ENCODE measurements at regions not wholly inside any gene's neighbourhood (a gene's known extent, or its start where the extent isn't known, plus 50 kb on each side); places are given as distances from the start of the nearest gene placed in this dataset.
A peak's percentile ranks its signal among the peaks of the same experiment; 100 is the strongest.

- ChIA-PET CTCF (interaction anchor here (0.7 kb wide), 1 partner anchor 950 kb away, joined by 3 read pairs; no protein-coding TSS in a partner anchor), POLR2A (no interaction called here)
- TF ChIP-seq ZNF610 (tag by site-specific recombination; IDR thresholded peaks at IDR 0.05; ENCODE audit: borderline replicate concordance) (no peak), ZNF521 (tag by site-specific recombination; IDR thresholded peaks at IDR 0.05) (no peak), ZNF600 (tag by site-specific recombination; IDR thresholded peaks at IDR 0.05) (no peak), ZNF621 (tag by site-specific recombination; IDR thresholded peaks at IDR 0.05) (no peak), PRDM1 (tag by site-specific recombination; IDR thresholded peaks at IDR 0.05) (no peak), ZNF513 (tag by site-specific recombination; IDR thresholded peaks at IDR 0.05) (no peak), ZNF10 (tag by site-specific recombination; IDR thresholded peaks at IDR 0.05) (no peak), ZNF121 (tag by site-specific recombination; IDR thresholded peaks at IDR 0.05) (no peak), ZNF514 (tag by site-specific recombination; IDR thresholded peaks at IDR 0.05) (no peak), ZNF830 (tag by site-specific recombination; IDR thresholded peaks at IDR 0.05; ENCODE audit: low read depth) (no peak), ZNF596 (tag by site-specific recombination; IDR thresholded peaks at IDR 0.05) (no peak), REST (tag by site-specific recombination; IDR thresholded peaks at IDR 0.05) (no peak), ZNF843 (tag by site-specific recombination; IDR thresholded peaks at IDR 0.05) (no peak), ZNF416 (tag by site-specific recombination; IDR thresholded peaks at IDR 0.05) (no peak), SALL2 (tag by site-specific recombination; IDR thresholded peaks at IDR 0.05; ENCODE audit: borderline replicate concordance) (no peak)
- Histone ChIP-seq H3K4me1 (ENCODE audit: control insufficient read depth, insufficient read depth, low read length) (no peaks in the 10 kb centered on the region), H3K36me3 (ENCODE audit: control insufficient read depth in 2 of 2, insufficient read depth in 1 of 2, low read length in 2 of 2) (no peaks in the 10 kb centered on the region), H3K9me3 (ENCODE audit: control insufficient read depth, insufficient read depth, low read depth, low read length) (no peaks in the 10 kb centered on the region), H3K27ac (ENCODE audit: extremely low read depth, low read depth, low read length) (no peak overlapping the region), H3K4me3 (ENCODE audit: low read depth, low read length) (no peak overlapping the region)
These were observed 471.4 kb downstream of the XPNPEP1 start for GRCh38 chr10:109451879-109452278.

- POLR2A ChIA-PET = no interaction called here
- Histone ChIP-seq H3K4me3 (ENCODE audit: low read depth, low read length) (no peak overlapping the region), H3K4me1 (ENCODE audit: control insufficient read depth, insufficient read depth, low read length) (no peaks in the 10 kb centered on the region), H3K36me3 (ENCODE audit: control insufficient read depth in 2 of 2, insufficient read depth in 1 of 2, low read length in 2 of 2) (no peaks in the 10 kb centered on the region), H3K9me3 (ENCODE audit: control insufficient read depth, insufficient read depth, low read depth, low read length) (no peaks in the 10 kb centered on the region), H3K27ac (ENCODE audit: extremely low read depth, low read depth, low read length) (no peak overlapping the region)
- TF ChIP-seq ZNF175 (tag by site-specific recombination; IDR thresholded peaks at IDR 0.05) (no peak), ZNF394 (tag by site-specific recombination; IDR thresholded peaks at IDR 0.05; ENCODE audit: borderline replicate concordance) (no peak), MEIS1 (CRISPR knock-in tag; IDR thresholded peaks at IDR 0.05; ENCODE audit: borderline replicate concordance) (peak; percentile 78; the same call in 1 of the 2 replicates), ZNF169 (tag by site-specific recombination; IDR thresholded peaks at IDR 0.05) (no peak), ZNF704 (tag by site-specific recombination; IDR thresholded peaks at IDR 0.05) (no peak)
- CTCF ChIA-PET = no interaction called here
These were observed 472.6 kb downstream of the XPNPEP1 start for GRCh38 chr10:109450702-109451101.
